ENCODE measurements at regions not wholly inside any gene's neighbourhood (a gene's known extent, or its start where the extent isn't known, plus 50 kb on each side); places are given as distances from the start of the nearest gene placed in this dataset. TPM values are rescaled to one million over a fixed set of nuclear protein-coding genes. Genes with fewer than 3 reads are reported as not detected.

GRCh38 chr9:106800701-106801270, 62.2 kb upstream of the ZNF462 start:
- Histone ChIP-seq H3K27ac (no peak overlapping the region), H3K36me3 (no peaks in the 10 kb centered on the region), H3K4me3 (no peak overlapping the region), H3K27me3 (ENCODE audit: low read depth) (no peaks in the 10 kb centered on the region), H3K4me1 (no peaks in the 10 kb centered on the region), H3K9me3 (no peaks in the 10 kb centered on the region)
- DNase-seq: no peak
- TF ChIP-seq CTCF (IDR thresholded peaks at IDR 0.05): no peak
- ATAC-seq: no peak
- intact Hi-C loops (cut with DNase I): no loop called here

DNA sequence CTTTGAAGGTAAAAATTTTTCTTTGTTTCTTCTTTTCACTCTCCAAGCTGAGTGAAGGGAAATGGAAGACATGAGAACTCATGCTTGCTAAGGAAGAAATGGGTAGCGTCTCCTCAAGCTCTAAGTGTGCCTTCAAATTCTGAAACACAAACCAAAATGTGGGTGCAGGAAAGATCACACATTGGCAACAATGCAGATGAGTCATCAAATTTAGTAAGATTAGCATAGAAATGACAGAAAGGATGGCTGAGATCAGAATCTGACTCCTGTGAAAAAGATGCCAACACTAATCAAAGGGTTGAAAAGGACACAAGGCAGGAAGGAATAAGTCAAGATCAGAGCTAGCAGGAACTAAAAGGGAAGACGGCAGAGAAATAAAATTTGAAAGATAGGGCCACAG, 61.1 kb upstream of the ZNF462 start:
- ATAC-seq (no peak), DNase-seq (no peak)
- H3K4me1 ChIP-seq: no peaks in the 10 kb centered on the region
- no peaks in the 10 kb centered on the region for H3K36me3 ChIP-seq
- no peak overlapping the region for H3K27ac ChIP-seq
- H3K4me3 ChIP-seq: no peak overlapping the region
- no peaks in the 10 kb centered on the region for H3K27me3 ChIP-seq (ENCODE audit: low read depth)
- no peak for TF ChIP-seq CTCF (IDR thresholded peaks at IDR 0.05)
- no peaks in the 10 kb centered on the region for H3K9me3 ChIP-seq
- intact Hi-C loops (cut with DNase I): no loop called here

Small RNA genes lying in the stretch of these regions (microRNA-seq; reads per million reads assigned to microRNA genes)
- not detected for gene MIR8081 (ENCODE audit: borderline number of aligned reads)
